Endodermal cell (in vitro differentiated cells): ENCODE measurements at regions not wholly inside any gene's neighbourhood (a gene's known extent, or its start where the extent isn't known, plus 50 kb on each side); places are given as distances from the start of the nearest gene placed in this dataset.

Experiments used
- DNase-seq: peaks from one replicate; pipeline ENCODE4 v3.0.0-alpha.2; 2017
- H3K27ac ChIP-seq: 2 replicates; pipeline ENCODE4 v1.5.1; 2013; ENCODE audit warnings: mild to moderate bottlenecking, low read depth, low read length, moderate library complexity
- H3K27me3 ChIP-seq: 2 replicates; pipeline ENCODE4 v1.6.1; 2013; ENCODE audit warnings: mild to moderate bottlenecking, low read length, moderate library complexity; ENCODE audit not compliant: insufficient read depth, control insufficient read depth, poor library complexity, severe bottlenecking
- H3K36me3 ChIP-seq: 2 replicates; pipeline ENCODE4 v1.7.0; 2013; ENCODE audit warnings: mild to moderate bottlenecking, low read length, moderate library complexity; ENCODE audit not compliant: control insufficient read depth, insufficient read depth
- H3K4me1 ChIP-seq: one replicate; pipeline ENCODE4 v1.7.0; 2013; ENCODE audit warnings: low read length; ENCODE audit not compliant: control insufficient read depth, insufficient read depth
- H3K4me3 ChIP-seq: 2 replicates; pipeline ENCODE4 v1.5.1; 2013; ENCODE audit warnings: mild to moderate bottlenecking, low read length, moderate library complexity
- H3K9ac ChIP-seq: 2 replicates; pipeline ENCODE4 v1.6.1; 2013; ENCODE audit warnings: mild to moderate bottlenecking, low read length, moderate library complexity; ENCODE audit not compliant: poor library complexity, severe bottlenecking; ENCODE audit errors: extremely low read depth
- H3K9me3 ChIP-seq: 2 replicates; pipeline ENCODE4 v1.6.1; 2013; ENCODE audit warnings: mild to moderate bottlenecking, low read length, moderate library complexity; ENCODE audit not compliant: control insufficient read depth
- H3K27ac Mint-ChIP-seq: 2 replicates; pipeline ENCODE4 v1.8.0; 2020; ENCODE audit warnings: mixed read lengths
- H3K27me3 Mint-ChIP-seq: 2 replicates; pipeline ENCODE4 v1.8.0; 2021; ENCODE audit warnings: mild to moderate bottlenecking, mixed read lengths; ENCODE audit not compliant: insufficient read depth
- H3K36me3 Mint-ChIP-seq: 2 replicates; pipeline ENCODE4 v1.8.0; 2020; ENCODE audit warnings: low read depth, mixed read lengths
- H3K4me1 Mint-ChIP-seq: 2 replicates; pipeline ENCODE4 v1.8.0; 2020; ENCODE audit warnings: mixed read lengths
- H3K4me3 Mint-ChIP-seq: 2 replicates; pipeline ENCODE4 v1.8.0; 2020; ENCODE audit warnings: mild to moderate bottlenecking, moderate library complexity, mixed read lengths
- H3K9me3 Mint-ChIP-seq: 2 replicates; pipeline ENCODE4 v1.8.0; 2020; ENCODE audit warnings: mild to moderate bottlenecking, mixed read lengths
- CTCF ChIP-seq: fragments of 200-600 bp; sonication (generic); conservative IDR thresholded peaks from 2 replicates; pipeline ENCODE4 v1.5.0; 2021; ENCODE audit warnings: antibody characterized with exemption, mild to moderate bottlenecking
- WGBS, 2 experiments: methylation state at CpG; one replicate each; pipeline versions ENCODE4 v1.1.5 to v1.1.7; 2013; ENCODE audit warnings: missing lambda C conversion rate in 2 of 2, mixed read lengths in 1 of 2; ENCODE audit not compliant: insufficient coverage in 1 of 2, insufficient read length in 1 of 2; 5-methylcytosine and 5-hydroxymethylcytosine counted together

GRCh38 chr13:75919660-75920199, 283.6 kb downstream of the LMO7 start:
- Mint-ChIP-seq H3K4me1 (no peaks in the 10 kb centered on the region), H3K27me3 (no peaks in the 10 kb centered on the region), H3K27ac (no peak overlapping the region), H3K36me3 (no peaks in the 10 kb centered on the region), H3K9me3 (peaks cover 3% of the 10 kb centered on the region), H3K4me3 (no peak overlapping the region)
- no peak for DNase-seq
- no peaks in the 10 kb centered on the region for H3K36me3 ChIP-seq
- H3K27me3 ChIP-seq: no peaks in the 10 kb centered on the region
- H3K27ac ChIP-seq: no peak overlapping the region
- H3K4me1 ChIP-seq: no peaks in the 10 kb centered on the region
- TF ChIP-seq CTCF: no peak
- no peak overlapping the region for H3K4me3 ChIP-seq
- H3K9me3 ChIP-seq: no peaks in the 10 kb centered on the region
- 74% methylated on average over 2 of the region's 2 CpGs; no CpG with 5 or more reads in 1 of the 2 experiments for WGBS, 2 experiments
- H3K9ac ChIP-seq: no peak overlapping the region

GRCh38 chr13:75915066-75915465, 278.9 kb downstream of the LMO7 start:
- Histone ChIP-seq H3K36me3 (no peaks in the 10 kb centered on the region), H3K4me1 (peaks cover 6% of the 10 kb centered on the region), H3K27me3 (no peaks in the 10 kb centered on the region), H3K9ac (no peak overlapping the region), H3K4me3 (no peak overlapping the region), H3K27ac (no peak overlapping the region), H3K9me3 (no peaks in the 10 kb centered on the region)
- Mint-ChIP-seq H3K9me3 (peaks cover 3% of the 10 kb centered on the region), H3K36me3 (no peaks in the 10 kb centered on the region), H3K27ac (no peak overlapping the region), H3K27me3 (no peaks in the 10 kb centered on the region), H3K4me1 (peaks cover 21% of the 10 kb centered on the region), H3K4me3 (no peak overlapping the region)
- no peak for TF ChIP-seq CTCF
- no peak for DNase-seq

- no peaks in the 10 kb centered on the region for H3K36me3 Mint-ChIP-seq
- Histone ChIP-seq H3K36me3 (no peaks in the 10 kb centered on the region), H3K4me3 (no peak overlapping the region), H3K27me3 (no peaks in the 10 kb centered on the region), H3K4me1 (peaks cover 6% of the 10 kb centered on the region), H3K9me3 (no peaks in the 10 kb centered on the region), H3K27ac (no peak overlapping the region), H3K9ac (no peak overlapping the region)
- no peak for DNase-seq
- H3K27ac Mint-ChIP-seq: no peak overlapping the region
- peaks cover under 1% of the 10 kb centered on the region for H3K9me3 Mint-ChIP-seq
- TF ChIP-seq CTCF: no peak
- no peak overlapping the region for H3K4me3 Mint-ChIP-seq
- no peaks in the 10 kb centered on the region for H3K27me3 Mint-ChIP-seq
- H3K4me1 Mint-ChIP-seq: peaks cover 21% of the 10 kb centered on the region
- WGBS, 2 experiments: 94 to 100% methylated on average over 2 to 5 of the region's 5 CpGs
These were observed 277.8 kb downstream of the LMO7 start for GRCh38 chr13:75913925-75914324.
